HG02798 (cell line): ENCODE measurements at regions not wholly inside any gene's neighbourhood (a gene's known extent, or its start where the extent isn't known, plus 50 kb on each side); places are given as distances from the start of the nearest gene placed in this dataset.
"Not testable (repeated sequence)": the region's sequence is repeated elsewhere in the genome, so short reads cannot be mapped to it uniquely, and the experiment has no call there.

ENCODE experiments used
- ATAC-seq: cut with Tn5 transposase; IDR thresholded peaks from one replicate; pipeline ENCODE4 v1.9.1; 2021; ENCODE audit warnings: mild to moderate bottlenecking; ENCODE audit not compliant: unreplicated experiment, poor library complexity

- ATAC-seq: no peak
Measured at GRCh38 chr5:84961193-84961592, 576.5 kb upstream of the EDIL3 start.

DNA sequence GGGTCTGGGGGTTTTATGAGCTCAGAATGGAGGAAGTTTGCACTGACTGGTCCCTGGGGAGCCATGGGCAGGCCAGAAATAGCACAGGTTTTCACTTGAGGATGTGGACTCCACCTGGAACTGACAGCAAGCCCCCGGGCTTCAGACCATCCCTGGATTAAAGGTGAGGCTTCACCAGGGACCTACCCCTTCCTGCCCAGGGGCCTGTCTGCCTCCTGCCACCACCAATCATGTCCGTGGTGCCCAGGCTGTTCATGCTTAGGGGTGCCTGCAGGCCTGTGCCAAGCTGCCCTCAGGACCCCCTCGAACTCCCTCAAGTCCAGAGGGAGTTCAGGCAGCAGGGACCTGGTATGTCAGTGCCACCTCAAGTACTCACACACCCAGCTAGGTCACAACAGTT, 577.2 kb upstream of the EDIL3 start:
- ATAC-seq: no peak

- ATAC-seq: no peak
Measured at GRCh38 chr5:84983093-84983492, 598.4 kb upstream of the EDIL3 start.

DNA sequence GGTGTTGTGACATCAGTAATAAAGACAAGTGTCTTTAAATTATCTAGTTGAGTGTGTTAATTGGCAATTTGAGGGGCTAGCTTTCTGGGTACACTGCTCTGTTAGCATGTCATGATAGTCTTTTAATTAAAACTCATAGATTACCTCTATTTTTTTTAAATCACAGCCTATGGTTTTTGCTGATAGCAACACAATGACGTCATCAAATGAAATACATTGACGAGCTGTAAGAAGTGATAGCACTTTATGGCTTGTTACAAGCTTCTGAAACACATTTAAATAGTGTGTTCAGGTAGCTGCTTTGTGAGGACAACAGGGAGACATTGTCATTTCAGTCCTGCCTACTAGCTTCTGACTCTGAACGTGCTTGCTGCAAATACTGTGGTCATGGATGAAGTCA, 600.5 kb upstream of the EDIL3 start:
- ATAC-seq: no peak

DNA sequence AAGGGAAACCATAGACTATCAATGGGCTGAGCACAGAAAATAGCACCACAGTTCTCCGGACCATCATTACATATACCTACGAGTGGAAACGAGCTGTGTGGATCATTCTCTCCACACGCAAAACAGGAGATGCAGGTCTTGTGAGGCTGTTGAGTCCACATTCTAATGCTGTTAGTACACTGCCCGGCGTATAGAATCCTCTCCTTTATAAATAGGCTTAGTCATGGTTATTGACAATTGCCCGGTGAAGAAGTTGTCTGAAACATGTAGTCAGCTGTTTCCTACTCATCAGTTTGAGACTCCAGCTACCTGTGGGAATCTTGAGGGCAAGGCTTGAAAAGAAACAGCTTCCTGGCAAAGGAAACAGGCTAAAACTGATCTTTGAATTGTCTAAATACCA, 602.0 kb upstream of the EDIL3 start:
- ATAC-seq: no peak

DNA sequence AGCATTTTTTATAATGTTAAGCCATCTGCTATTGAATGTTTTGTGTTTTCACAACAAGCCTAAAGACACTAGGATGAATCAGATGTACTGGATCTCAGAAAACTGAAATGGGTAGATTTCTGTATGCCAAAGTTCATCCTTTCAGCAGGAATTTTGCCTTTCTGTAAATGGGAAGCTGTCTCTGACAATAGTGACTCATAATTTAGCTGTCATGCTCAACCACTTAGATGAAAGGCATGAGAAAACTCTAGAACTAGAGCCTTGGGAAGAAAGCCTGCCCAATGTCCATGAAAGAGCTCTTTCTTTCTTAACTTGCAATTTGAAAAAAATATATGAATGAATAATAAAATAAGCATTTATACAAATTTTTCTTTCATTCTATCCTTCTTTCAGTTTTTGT, 616.0 kb upstream of the EDIL3 start:
- no peak for ATAC-seq

DNA sequence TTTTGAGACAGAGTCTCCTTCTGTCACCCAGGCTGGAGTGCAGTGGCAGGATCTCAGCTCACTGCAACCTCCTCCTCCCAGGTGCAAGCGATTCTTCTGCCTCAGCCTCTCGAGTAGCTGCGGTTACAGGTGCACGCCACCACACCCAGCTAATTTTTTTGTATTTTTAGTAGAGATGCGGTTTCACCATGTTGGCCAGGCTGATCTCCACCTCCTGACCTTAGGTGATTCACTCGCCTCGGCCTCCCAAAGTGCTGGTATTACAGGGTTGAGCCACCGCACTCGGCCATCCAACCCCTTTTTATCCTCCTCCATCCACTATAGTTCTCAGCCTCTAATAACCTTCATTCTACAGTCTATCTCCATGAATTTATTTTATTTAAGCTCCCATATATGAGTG, 617.3 kb upstream of the EDIL3 start:
- not testable (repeated sequence) for ATAC-seq

- ATAC-seq: no peak
Measured at GRCh38 chr5:85010014-85010562, 625.4 kb upstream of the EDIL3 start.

DNA sequence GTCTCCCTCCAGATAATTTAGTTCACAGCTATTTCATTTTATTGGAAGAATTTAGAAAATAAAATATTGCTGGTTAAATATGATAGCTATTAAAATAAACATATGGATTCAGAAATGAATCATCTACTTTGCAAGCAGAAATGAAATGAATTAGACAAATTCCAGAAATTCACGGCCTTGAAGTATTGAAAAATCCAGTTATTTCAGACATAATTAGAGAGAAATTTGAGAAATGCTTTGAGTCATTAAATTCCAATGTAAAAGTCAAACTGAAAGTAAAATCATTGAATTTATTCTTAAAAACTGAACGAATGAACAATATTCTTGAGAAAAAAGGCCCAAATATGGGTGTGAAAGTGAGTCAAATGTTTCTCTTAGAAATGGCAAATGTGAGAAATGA, 632.6 kb upstream of the EDIL3 start:
- no peak for ATAC-seq

DNA sequence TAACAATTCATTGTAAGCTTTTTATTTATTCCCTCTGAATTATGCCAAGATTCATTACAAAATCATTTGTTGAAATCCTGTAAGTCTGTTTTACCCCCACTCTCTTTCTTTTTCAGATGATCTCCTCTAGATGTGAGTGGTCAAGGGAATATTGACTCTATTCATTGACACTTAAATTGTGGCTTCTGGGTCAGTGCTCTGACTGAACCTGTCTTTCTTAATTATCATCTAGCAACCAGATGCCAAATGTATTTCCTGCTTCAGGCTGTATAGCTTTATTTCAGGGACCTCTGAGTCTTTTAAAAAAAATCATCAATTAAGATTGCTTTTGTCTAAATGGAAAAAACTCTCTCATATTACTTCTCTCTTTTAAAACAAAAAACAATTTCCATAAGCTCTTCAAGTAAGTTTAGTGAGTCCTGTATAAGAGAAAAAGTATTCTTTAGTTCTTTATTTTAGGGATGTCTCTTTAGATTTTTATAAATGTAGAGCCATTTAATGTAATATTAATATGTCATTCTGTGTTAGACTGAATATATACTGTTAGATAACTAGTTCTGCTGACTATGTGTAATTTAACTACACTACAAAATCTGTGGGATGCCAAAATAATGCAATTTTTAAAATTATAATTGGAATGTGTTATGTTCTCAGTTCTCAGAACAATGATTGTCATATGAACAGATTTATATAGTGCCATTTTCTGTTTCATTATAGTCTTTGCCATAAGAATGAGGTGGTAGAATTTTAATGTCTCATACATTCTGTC, 645.8 kb upstream of the EDIL3 start:
- ATAC-seq: no peak

GRCh38 chr5:85049020-85049419, 664.3 kb upstream of the EDIL3 start:
- no peak for ATAC-seq

- no peak for ATAC-seq
Measured at GRCh38 chr5:85052826-85053225, 668.1 kb upstream of the EDIL3 start.

DNA sequence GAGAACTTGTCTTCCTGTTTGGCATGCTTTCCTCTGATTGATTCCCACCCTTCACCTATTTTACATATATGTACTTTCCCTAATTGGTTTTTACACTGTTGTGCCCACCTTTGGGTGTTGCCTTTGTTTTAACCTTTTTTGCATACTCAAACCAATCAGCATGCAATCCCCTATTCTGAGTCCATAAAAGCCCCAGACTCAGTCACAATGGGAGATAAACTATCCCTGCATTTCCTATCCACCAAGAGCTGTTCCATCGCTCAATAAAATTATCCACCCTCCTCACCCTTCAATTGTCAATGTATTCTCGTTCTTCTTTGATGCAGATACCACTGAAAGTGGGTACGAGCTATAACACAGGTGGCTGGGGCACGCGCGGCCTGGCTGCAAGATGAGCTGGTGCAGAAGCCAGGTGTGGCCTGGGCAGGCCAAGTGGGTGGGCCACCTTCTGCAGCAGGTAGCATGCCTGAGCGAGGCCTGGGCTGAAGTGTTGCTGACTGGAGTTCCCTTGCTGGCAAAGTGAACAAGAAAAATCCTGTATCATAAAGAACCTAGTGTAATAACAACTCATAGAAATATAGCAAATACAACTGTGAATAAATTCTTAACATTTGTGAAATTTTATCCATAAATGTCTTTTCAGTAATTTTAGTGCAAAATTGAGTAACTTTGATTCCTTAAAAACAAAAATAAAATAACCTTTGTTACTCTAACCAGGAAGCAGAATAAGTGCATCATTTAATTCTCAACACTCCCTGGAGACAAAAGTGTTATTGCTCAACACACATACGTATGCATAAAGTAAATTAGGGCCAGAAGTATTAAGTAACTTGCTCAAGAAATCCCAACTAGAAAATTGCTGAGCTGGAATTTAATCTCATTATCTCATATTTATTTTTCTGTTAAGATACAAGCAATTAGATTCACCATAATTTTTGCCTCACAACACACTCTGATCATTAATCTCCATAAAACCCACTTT, 685.3 kb upstream of the EDIL3 start:
- no peak for ATAC-seq

- ATAC-seq: no peak
Measured at GRCh38 chr5:85077581-85077980, 692.9 kb upstream of the EDIL3 start.

DNA sequence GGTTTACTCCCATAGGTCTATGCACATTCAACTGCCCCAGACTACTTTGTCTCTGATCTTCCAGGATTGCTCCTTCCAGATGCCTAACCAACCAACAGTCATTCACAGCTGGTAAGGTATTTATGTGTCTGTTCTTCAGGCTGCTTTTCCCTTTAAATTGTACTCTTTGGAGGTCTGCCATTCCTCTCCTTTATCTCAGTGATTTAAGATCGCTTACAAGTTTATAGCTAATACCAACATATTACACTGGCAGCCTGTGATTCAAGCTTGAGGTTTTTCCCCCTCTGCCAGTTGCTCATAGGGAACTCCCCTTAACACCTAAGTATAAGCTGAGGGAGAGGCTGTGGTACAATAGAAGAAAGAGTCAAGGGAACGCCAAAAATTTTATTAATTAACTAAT, 711.7 kb upstream of the EDIL3 start:
- ATAC-seq: no peak

DNA sequence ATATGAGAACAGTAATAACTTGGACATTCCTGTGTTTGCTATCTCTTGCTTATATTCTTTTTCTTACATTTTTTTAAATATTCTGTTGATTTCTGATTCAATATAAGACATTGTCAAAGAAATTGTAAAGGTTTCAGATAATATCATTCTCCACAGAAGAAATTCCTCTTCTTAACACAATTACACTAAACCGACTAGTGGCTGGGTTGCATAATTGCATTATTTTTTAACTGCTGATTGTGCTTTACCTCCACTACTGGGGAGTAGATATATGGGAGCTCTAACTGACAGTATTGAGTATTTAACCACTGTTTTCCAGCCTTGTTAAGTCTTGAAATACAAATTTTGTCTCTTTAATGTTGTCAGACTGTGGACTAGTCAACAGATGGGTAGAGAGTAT, 723.8 kb upstream of the EDIL3 start:
- ATAC-seq: no peak

- no peak for ATAC-seq
Measured at GRCh38 chr5:85109616-85110015, 724.9 kb upstream of the EDIL3 start.

DNA sequence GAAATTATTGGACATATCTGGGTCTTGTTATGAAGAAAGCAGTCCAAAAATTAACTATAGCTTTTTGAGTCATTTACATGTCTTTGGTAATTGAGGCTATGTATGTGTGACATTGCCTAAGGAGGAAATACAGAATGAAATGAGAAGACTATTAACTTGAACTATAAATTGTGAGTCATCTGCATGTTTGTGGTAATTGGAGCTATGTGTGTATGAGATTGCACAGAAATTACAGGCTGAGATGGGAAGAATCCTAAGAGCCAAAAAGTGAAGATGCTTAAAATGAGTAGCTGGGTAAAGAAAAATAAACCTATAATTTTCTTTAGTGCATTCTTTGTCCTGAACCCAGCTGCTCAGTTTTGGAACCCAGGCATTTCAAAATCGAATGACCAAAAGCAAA, 747.6 kb upstream of the EDIL3 start:
- no peak for ATAC-seq

DNA sequence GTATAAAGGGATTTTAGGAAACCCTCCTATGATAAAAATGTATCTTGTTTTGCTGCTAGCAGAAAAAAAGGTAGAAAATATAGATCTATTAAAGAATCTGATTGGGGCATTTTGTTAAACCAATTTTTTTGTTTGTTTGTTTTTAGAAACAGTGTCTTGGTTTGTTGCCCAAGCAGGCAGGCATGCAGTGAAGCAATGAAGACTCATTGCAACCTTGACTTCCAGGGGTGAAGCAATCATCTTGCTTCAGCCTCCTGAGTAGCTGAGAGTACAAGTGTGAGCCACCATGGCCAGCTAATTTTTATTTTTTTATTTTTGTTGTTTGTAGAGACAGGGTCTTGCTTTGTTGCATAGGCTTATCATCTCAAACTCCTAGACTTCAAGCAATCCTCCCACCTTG, 755.8 kb upstream of the EDIL3 start:
- no peak for ATAC-seq

DNA sequence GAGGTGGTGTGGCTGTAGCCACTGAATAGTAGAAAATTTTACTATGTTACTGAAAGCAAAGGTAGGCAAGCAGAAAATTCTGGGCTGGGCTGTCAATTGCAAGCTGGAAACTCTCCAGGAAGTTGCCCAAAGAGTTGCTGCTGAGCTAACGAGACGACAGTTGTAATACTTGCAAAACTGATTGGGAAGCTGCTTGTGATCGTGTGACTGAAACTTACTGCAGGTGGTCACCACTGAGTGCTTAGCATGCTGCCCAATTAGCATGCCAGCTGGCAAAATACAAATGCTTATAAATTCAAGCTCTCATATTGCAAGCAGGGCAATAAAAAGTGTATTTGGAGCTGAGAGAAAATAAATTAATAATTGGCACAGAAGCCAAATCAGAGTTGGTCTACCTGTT, 758.5 kb upstream of the EDIL3 start:
- no peak for ATAC-seq

DNA sequence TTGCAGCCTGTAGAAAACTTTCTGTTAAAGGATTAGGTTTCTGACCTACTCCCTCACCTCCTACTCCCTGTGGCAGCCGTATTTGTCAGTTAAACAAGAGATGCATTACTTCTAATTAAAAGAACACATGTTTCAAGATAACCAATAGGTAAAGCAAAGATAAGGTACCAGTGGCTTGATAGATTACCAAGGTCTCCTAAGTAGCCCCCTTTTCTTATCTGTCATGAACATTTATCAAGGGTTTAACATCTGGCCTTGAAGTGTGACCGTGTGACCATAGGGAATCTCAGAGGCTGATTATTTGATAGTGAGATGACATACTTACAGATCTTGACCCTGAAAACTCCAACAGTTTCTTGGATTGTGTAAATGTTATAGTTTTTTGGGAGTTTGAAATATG, 764.0 kb upstream of the EDIL3 start:
- ATAC-seq: no peak
